KG1 (cell line): ENCODE measurements at regions not wholly inside any gene's neighbourhood (a gene's known extent, or its start where the extent isn't known, plus 50 kb on each side); places are given as distances from the start of the nearest gene placed in this dataset.
A peak's percentile ranks its signal among the peaks of the same experiment; 100 is the strongest.

ENCODE experiments used
- DNase-seq: peaks from one replicate; lab custom pipeline; 2025; lab: John Stamatoyannopoulos, UW

- no peak for DNase-seq
Measured at GRCh38 chr7:50209461-50210135, 94.9 kb upstream of the IKZF1 start.

GRCh38 chr7:50208378-50208982 lies 96.0 kb upstream of the IKZF1 start:
- DNase-seq: no peak

DNA sequence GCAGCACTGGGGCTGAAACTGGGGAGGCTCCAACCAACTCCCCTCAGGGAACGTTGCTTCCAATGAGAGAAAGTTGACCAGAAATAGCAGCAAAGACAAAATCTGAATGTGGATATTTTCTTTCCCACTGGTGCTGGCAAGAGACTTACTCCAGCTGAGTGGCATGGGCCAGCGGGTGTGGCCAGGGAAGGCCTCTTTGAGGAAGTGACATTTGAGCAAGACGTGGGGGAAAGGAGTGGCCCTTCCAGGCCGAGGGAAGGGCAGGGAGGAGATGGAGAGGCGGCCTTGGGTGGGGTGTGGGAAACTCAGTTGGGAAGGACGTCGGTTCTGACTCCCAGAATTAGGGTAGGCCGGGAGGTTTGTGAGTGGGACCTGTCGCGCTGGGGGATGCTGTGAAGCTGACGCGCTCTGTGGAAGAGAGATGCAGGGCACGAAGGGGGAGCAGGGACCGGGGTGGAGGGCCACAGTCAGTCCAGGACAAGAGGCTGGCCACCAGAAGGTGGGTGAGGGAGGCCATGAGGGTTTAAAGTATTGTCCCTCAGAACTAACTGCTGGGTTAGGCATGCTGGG lies 96.7 kb upstream of the IKZF1 start:
- no peak for DNase-seq

DNA sequence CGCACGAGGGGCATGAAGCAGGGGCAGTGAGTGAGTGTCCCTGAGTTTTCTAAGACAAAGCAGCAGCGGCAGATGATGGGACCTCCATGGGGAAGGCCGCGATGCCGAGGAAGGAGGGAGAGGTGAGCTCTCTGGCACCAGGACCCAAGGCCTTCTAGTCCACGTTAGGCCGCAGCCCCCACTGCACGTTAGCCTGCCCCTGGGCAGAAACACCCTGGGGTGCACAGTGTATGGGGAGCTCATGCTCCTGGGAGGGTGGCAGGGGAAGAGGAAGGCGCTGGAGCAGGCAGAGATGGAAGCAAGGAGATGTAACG lies 97.3 kb upstream of the IKZF1 start:
- no peak for DNase-seq

- peak; percentile 23 for DNase-seq
Measured at GRCh38 chr7:50206453-50207250, 97.9 kb upstream of the IKZF1 start.

GRCh38 chr7:50205011-50205410 lies 99.5 kb upstream of the IKZF1 start:
- no peak for DNase-seq

- peak; percentile 18 for DNase-seq
Measured at GRCh38 chr7:50204581-50204980, 99.9 kb upstream of the IKZF1 start.

GRCh38 chr7:50203521-50203920 lies 101.0 kb upstream of the IKZF1 start:
- DNase-seq: no peak

DNA sequence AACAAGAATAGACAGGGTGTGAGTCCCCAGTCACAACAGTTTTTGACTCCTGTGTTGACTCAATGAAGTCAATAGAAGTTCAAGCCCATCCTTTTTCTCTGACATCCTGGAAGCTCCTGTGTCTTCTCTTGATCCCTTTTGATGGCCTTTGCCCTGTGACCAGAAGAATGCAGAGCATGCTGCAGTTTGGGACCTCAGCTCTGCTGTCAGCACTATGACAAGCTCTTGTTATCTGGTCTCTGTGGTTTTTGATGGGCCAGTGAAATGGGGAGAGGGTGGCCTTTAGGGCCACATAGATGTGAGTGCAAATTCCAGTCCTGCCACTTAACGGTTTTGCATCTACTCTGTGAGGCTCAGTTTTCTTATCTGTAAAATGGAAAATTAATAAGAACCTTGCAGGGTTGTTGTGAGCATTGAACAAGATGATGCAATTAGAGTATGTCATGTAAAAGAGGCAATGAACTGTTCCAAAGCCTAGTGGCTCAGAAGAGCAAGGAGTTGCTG lies 102.4 kb upstream of the IKZF1 start:
- DNase-seq: no peak

DNA sequence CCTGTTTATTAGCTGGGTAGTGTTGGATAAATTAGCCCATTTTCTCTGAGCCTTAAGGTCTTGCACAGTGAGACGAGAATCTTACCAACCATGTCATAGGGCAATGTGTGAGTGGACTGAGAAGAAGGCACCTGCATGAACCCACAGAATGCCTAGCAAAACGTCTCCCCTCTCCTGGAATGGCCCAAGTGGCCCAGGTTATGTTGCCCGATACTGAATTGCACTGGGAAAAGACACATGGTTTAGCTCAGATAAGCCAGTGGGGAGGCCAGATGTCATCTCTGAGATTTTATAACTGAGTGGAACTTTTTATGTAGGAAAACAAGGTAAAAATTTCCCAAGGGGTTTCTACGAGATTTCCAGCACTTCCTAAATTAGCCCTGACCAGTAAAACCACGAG lies 104.7 kb upstream of the IKZF1 start:
- no peak for DNase-seq

GRCh38 chr7:50197549-50197948 lies 104.5 kb upstream of the ZPBP start:
- no peak for DNase-seq

- DNase-seq: no peak
Measured at GRCh38 chr7:50196719-50197118, 103.7 kb upstream of the ZPBP start.

- no peak for DNase-seq
Measured at GRCh38 chr7:50190776-50191175, 97.7 kb upstream of the ZPBP start.

GRCh38 chr7:50189371-50189770 lies 96.3 kb upstream of the ZPBP start:
- no peak for DNase-seq

GRCh38 chr7:50185951-50186682 lies 93.1 kb upstream of the ZPBP start:
- DNase-seq: no peak

DNA sequence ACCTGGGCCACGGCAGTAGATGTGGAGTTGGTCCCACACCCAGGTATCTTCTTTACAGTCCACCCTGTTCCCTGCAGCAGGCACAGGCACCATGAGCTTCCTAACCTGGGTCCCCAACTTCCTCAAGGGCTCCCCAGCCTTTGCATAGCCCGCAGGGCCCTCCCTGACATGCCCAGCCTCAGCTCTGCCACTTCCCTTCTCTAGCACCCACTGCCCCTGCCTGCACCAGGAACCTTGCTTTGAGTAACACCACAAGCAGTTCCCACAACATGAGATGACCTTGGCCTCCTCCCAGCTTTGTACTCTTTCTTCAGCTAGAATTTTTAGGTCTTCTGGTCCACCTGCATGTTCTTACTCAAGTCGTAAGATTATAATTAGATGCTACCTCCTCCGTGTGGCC lies 92.2 kb upstream of the ZPBP start:
- DNase-seq: no peak

- DNase-seq: no peak
Measured at GRCh38 chr7:50184271-50184990, 91.4 kb upstream of the ZPBP start.

- DNase-seq: no peak
Measured at GRCh38 chr7:50182759-50183158, 89.7 kb upstream of the ZPBP start.

DNA sequence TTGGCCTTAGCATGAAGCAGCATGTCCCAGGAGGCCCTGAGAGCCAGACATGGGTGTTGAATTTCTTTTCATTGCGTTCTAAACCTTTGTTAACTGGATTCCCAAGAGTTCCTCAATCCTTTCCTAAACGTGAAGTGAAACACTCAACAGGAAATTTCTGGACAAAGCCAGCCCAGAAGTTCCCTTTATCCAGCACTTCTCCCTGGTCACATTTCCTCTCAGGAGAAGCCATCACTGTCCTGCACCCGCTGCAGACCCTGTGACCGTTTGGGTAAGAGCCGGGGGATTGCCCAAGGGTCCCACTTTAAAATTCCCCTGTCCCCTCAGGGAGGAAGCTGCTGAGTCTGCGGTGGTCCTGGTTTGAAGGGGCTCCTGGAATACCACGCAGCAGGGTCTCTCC lies 88.0 kb upstream of the ZPBP start:
- no peak for DNase-seq

DNA sequence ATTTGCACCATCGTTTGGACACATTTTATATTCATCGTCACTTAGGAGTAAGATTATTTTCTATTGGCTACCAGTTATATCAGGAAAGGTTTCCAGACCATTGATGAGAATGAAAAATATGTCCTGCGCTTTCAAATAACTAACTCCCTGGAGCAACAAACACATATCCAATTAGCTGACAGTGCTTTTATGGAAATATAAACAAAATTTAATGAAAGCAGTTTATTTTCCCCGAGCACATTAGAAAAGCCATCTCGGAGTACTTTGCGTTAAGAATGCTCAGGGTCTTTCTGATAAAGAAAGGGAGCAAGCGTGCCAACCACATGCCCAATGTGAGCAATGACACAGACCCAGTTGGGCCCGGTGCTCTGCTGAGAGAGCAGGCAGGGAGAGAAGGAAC lies 85.1 kb upstream of the ZPBP start:
- no peak for DNase-seq

GRCh38 chr7:50174948-50175347 lies 81.9 kb upstream of the ZPBP start:
- no peak for DNase-seq
